ENCODE measurements at regions not wholly inside any gene's neighbourhood (a gene's known extent, or its start where the extent isn't known, plus 50 kb on each side); places are given as distances from the start of the nearest gene placed in this dataset.
"Not testable (repeated sequence)": the region's sequence is repeated elsewhere in the genome, so short reads cannot be mapped to it uniquely, and the experiment has no call there.

GRCh38 chr4:131002132-131002531, 1906.2 kb downstream of the C4orf33 start:
- H3K4me3 ChIP-seq (ENCODE audit: low read length in 3 of 3) = no peak overlapping the region
- intact Hi-C loops (cut with DNase I) = no loop called here
- no peak for FAIRE-seq

GRCh38 chr4:131006388-131006787, 1910.4 kb downstream of the C4orf33 start:
- Histone ChIP-seq H3K9ac (ENCODE audit: low read length in 3 of 3) (no peak overlapping the region), H3K27me3 (ENCODE audit: control insufficient read depth, insufficient read depth, low read length) (no peaks in the 10 kb centered on the region), H3K4me3 (ENCODE audit: low read length in 3 of 3) (no peak overlapping the region), H3K27ac (ENCODE audit: low read depth in 2 of 2, low read length in 2 of 2) (no peak overlapping the region), H3K4me1 (ENCODE audit: control insufficient read depth in 2 of 3, insufficient read depth in 2 of 3, low read depth in 1 of 3, low read length in 3 of 3) (no peaks in the 10 kb centered on the region), H3K9me3 (ENCODE audit: control insufficient read depth in 2 of 3, insufficient read depth in 1 of 3, low read length in 3 of 3) (no peaks in the 10 kb centered on the region), H3K36me3 (ENCODE audit: control insufficient read depth in 2 of 3, insufficient read depth in 3 of 3, low read length in 3 of 3) (no peaks in the 10 kb centered on the region)
- DNase-seq (no peak), FAIRE-seq (no peak)
- no peak for TF ChIP-seq CTCF (IDR thresholded peaks at IDR 0.05; ENCODE audit: borderline replicate concordance, extremely low read depth, insufficient read depth)
- intact Hi-C loops (cut with DNase I) = no loop called here

More at GRCh38 chr4:131002132-131002531, 1906.2 kb downstream of the C4orf33 start:
- no peak for DNase-seq
- Histone ChIP-seq H3K9me3 (ENCODE audit: control insufficient read depth in 2 of 3, insufficient read depth in 1 of 3, low read length in 3 of 3) (no peaks in the 10 kb centered on the region), H3K27me3 (ENCODE audit: control insufficient read depth, insufficient read depth, low read length) (no peaks in the 10 kb centered on the region), H3K4me1 (ENCODE audit: control insufficient read depth in 2 of 3, insufficient read depth in 2 of 3, low read depth in 1 of 3, low read length in 3 of 3) (no peaks in the 10 kb centered on the region), H3K36me3 (ENCODE audit: control insufficient read depth in 2 of 3, insufficient read depth in 3 of 3, low read length in 3 of 3) (no peaks in the 10 kb centered on the region), H3K27ac (ENCODE audit: low read depth in 2 of 2, low read length in 2 of 2) (no peak overlapping the region), H3K9ac (ENCODE audit: low read length in 3 of 3) (no peak overlapping the region)
- no peak for TF ChIP-seq CTCF (IDR thresholded peaks at IDR 0.05; ENCODE audit: borderline replicate concordance, extremely low read depth, insufficient read depth)

- H3K9ac ChIP-seq (ENCODE audit: low read length in 3 of 3); H3K4me1 ChIP-seq (ENCODE audit: control insufficient read depth in 2 of 3, insufficient read depth in 2 of 3, low read depth in 1 of 3, low read length in 3 of 3); H3K27ac ChIP-seq (ENCODE audit: low read depth in 2 of 2, low read length in 2 of 2); H3K9me3 ChIP-seq (ENCODE audit: control insufficient read depth in 2 of 3, insufficient read depth in 1 of 3, low read length in 3 of 3); H3K36me3 ChIP-seq (ENCODE audit: control insufficient read depth in 2 of 3, insufficient read depth in 3 of 3, low read length in 3 of 3); FAIRE-seq; H3K27me3 ChIP-seq (ENCODE audit: control insufficient read depth, insufficient read depth, low read length); DNase-seq; H3K4me3 ChIP-seq (ENCODE audit: low read length in 3 of 3); intact Hi-C loops (cut with DNase I): not testable (repeated sequence)
Observed at GRCh38 chr4:131011961-131012360, 1916.0 kb downstream of the C4orf33 start.

- Histone ChIP-seq H3K27ac (ENCODE audit: low read depth in 2 of 2, low read length in 2 of 2) (no peak overlapping the region), H3K9ac (ENCODE audit: low read length in 3 of 3) (no peak overlapping the region), H3K9me3 (ENCODE audit: control insufficient read depth in 2 of 3, insufficient read depth in 1 of 3, low read length in 3 of 3) (no peaks in the 10 kb centered on the region), H3K27me3 (ENCODE audit: control insufficient read depth, insufficient read depth, low read length) (no peaks in the 10 kb centered on the region), H3K4me1 (ENCODE audit: control insufficient read depth in 2 of 3, insufficient read depth in 2 of 3, low read depth in 1 of 3, low read length in 3 of 3) (no peaks in the 10 kb centered on the region), H3K36me3 (ENCODE audit: control insufficient read depth in 2 of 3, insufficient read depth in 3 of 3, low read length in 3 of 3) (no peaks in the 10 kb centered on the region), H3K4me3 (ENCODE audit: low read length in 3 of 3) (no peak overlapping the region)
- intact Hi-C loops (cut with DNase I) = no loop called here
- FAIRE-seq = no peak
- no peak for TF ChIP-seq CTCF (IDR thresholded peaks at IDR 0.05; ENCODE audit: borderline replicate concordance, extremely low read depth, insufficient read depth)
- DNase-seq = no peak
Observed at GRCh38 chr4:131013226-131013625, 1917.3 kb downstream of the C4orf33 start.

Measured in kidney (tissue), 13 donors.